Fibroblast of lung (primary cell): ENCODE measurements at regions not wholly inside any gene's neighbourhood (a gene's known extent, or its start where the extent isn't known, plus 50 kb on each side); places are given as distances from the start of the nearest gene placed in this dataset.

Experiments used
- DNase-seq, 2 donors: peaks; one replicate each; pipeline versions ENCODE4 v3.0.0 to v3.0.0-alpha.2; 2010; ENCODE audit warnings: low read depth in 2 of 2
- H2AFZ ChIP-seq: 2 replicates; pipeline ENCODE4 v1.5.1; 2012; ENCODE audit warnings: low read length, control low read depth, inconsistent platforms
- H3K27ac ChIP-seq: 2 replicates; pipeline ENCODE4 v1.5.1; 2011; ENCODE audit warnings: low read length, control low read depth; ENCODE audit not compliant: insufficient read depth
- H3K27me3 ChIP-seq: 2 replicates; pipeline ENCODE4 v1.5.1; 2011; ENCODE audit warnings: mild to moderate bottlenecking, low read length; ENCODE audit not compliant: control insufficient read depth, insufficient read depth
- H3K36me3 ChIP-seq: 2 replicates; pipeline ENCODE4 v1.5.1; 2011; ENCODE audit warnings: low read length; ENCODE audit not compliant: control insufficient read depth, insufficient read depth
- H3K4me1 ChIP-seq: 2 replicates; pipeline ENCODE4 v1.5.1; 2011; ENCODE audit warnings: low read length; ENCODE audit not compliant: control insufficient read depth, insufficient read depth; ENCODE audit errors: extremely low read depth
- H3K4me2 ChIP-seq: 2 replicates; pipeline ENCODE4 v1.5.1; 2011; ENCODE audit warnings: low read length, control low read depth; ENCODE audit not compliant: insufficient read depth; ENCODE audit errors: extremely low read depth
- H3K4me3 ChIP-seq, 4 experiments: fragments of 200-600 bp in 1 of 4; sonication (generic) in 1 of 4; replicated peaks in 1 of 4; 2 replicates each; pipeline ENCODE4 v1.5.1; 2011 to 2016; ENCODE audit warnings: low read length in 4 of 4, low read depth in 3 of 4, mild to moderate bottlenecking in 3 of 4, control low read depth in 2 of 4, inconsistent platforms in 1 of 4, mixed read lengths in 1 of 4; ENCODE audit not compliant: insufficient read depth in 1 of 4; ENCODE audit errors: control extremely low read depth in 1 of 4
- H3K79me2 ChIP-seq: 2 replicates; pipeline ENCODE4 v1.5.1; 2012; ENCODE audit warnings: mild to moderate bottlenecking, low read length, inconsistent platforms; ENCODE audit not compliant: control insufficient read depth, insufficient read depth
- H3K9ac ChIP-seq: 2 replicates; pipeline ENCODE4 v1.5.1; 2011; ENCODE audit warnings: mild to moderate bottlenecking, low read length, control low read depth; ENCODE audit not compliant: insufficient read depth
- H3K9me3 ChIP-seq: 2 replicates; pipeline ENCODE4 v1.5.1; 2012; ENCODE audit warnings: low read depth, low read length; ENCODE audit not compliant: control insufficient read depth, insufficient read depth
- H4K20me1 ChIP-seq: 2 replicates; pipeline ENCODE4 v1.5.1; 2011; ENCODE audit warnings: low read length; ENCODE audit not compliant: control insufficient read depth, insufficient read depth; ENCODE audit errors: extremely low read depth
- EZH2 ChIP-seq: IDR thresholded peaks from 2 replicates; pipeline ENCODE4 v1.5.1; 2012; ENCODE audit warnings: low read length, control low read depth, mild to moderate bottlenecking; ENCODE audit errors: missing control alignments
- TF ChIP-seq, protein P1 (sequence below), 2 donors: IDR thresholded peaks in 1 of 2; conservative IDR thresholded peaks in 1 of 2; 1 replicate in 1 of 2; 2 replicates in 1 of 2; pipeline ENCODE4 v1.5.1; 2011 to 2012; ENCODE audit warnings: low read length in 2 of 2, control low read depth in 1 of 2, inconsistent platforms in 1 of 2, low read depth in 1 of 2, mild to moderate bottlenecking in 1 of 2

DNA sequence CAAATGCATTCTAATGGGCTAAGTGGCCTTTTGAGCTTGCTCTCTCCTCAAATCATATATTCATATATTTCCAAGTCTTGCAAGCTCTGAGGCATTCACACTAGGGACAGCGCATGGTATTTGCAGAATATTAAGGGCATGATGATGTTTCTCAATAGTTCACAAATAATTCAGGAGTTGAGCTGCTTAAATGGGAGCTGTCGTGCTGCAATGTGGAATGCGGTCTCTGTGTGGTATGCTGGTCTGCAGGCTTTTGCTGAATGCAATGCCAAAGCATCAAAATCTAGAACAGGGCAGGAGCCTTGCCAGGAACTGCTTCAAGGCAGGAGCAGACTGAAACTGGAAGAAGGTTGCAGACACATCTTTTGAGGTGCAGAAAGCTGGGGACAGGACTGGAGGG, 1060.0 kb downstream of the TBC1D22A start:
- no peak overlapping the region for H3K4me2 ChIP-seq
- no peak overlapping the region for H3K4me3 ChIP-seq
- no peak overlapping the region for H3K9ac ChIP-seq
- no peaks in the 10 kb centered on the region for H3K79me2 ChIP-seq
- no peaks in the 10 kb centered on the region for H3K36me3 ChIP-seq
- H3K27me3 ChIP-seq: no peaks in the 10 kb centered on the region
- H4K20me1 ChIP-seq: no peaks in the 10 kb centered on the region
- H3K27ac ChIP-seq: no peak overlapping the region
- H2AFZ ChIP-seq: no peak overlapping the region
- no peaks in the 10 kb centered on the region for H3K4me1 ChIP-seq
- no peak for DNase-seq
- no peak for TF ChIP-seq EZH2
- TF ChIP-seq, protein P1, sequence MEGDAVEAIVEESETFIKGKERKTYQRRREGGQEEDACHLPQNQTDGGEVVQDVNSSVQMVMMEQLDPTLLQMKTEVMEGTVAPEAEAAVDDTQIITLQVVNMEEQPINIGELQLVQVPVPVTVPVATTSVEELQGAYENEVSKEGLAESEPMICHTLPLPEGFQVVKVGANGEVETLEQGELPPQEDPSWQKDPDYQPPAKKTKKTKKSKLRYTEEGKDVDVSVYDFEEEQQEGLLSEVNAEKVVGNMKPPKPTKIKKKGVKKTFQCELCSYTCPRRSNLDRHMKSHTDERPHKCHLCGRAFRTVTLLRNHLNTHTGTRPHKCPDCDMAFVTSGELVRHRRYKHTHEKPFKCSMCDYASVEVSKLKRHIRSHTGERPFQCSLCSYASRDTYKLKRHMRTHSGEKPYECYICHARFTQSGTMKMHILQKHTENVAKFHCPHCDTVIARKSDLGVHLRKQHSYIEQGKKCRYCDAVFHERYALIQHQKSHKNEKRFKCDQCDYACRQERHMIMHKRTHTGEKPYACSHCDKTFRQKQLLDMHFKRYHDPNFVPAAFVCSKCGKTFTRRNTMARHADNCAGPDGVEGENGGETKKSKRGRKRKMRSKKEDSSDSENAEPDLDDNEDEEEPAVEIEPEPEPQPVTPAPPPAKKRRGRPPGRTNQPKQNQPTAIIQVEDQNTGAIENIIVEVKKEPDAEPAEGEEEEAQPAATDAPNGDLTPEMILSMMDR (conservative IDR thresholded peaks at IDR 0.05 in 1 of 2, IDR thresholded peaks at IDR 0.05 in 1 of 2; ENCODE audit: low read depth in 1 of 2, low read length in 2 of 2): no peak
- H3K9me3 ChIP-seq: no peaks in the 10 kb centered on the region

DNA sequence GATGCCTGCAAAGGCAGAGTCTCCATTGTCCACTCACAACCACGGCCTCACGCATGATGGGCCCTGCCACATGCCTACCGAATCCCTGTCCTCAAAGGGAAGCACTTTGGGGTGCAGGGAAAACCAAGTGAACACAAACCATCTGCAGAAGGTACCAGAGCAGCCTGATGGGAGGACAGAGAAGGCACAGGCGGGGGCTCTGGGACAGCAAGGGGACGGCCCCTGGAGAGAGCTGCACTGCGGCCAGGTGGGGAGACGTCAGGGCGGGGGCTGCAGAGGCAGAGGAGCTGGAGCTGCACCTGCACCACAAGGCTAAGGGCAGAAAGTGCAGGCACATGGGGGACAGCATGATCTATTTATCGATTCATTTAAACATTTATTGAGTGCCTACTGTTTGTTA, 1056.0 kb downstream of the TBC1D22A start:
- Histone ChIP-seq H3K9me3 (no peaks in the 10 kb centered on the region), H3K79me2 (no peaks in the 10 kb centered on the region), H3K27ac (no peak overlapping the region), H3K27me3 (no peaks in the 10 kb centered on the region), H4K20me1 (no peaks in the 10 kb centered on the region), H3K4me2 (no peak overlapping the region), H3K9ac (no peak overlapping the region), H3K36me3 (no peaks in the 10 kb centered on the region), H3K4me3 (no peak overlapping the region), H3K4me1 (no peaks in the 10 kb centered on the region), H2AFZ (no peak overlapping the region)
- DNase-seq: no peak
- TF ChIP-seq, protein P1 (conservative IDR thresholded peaks at IDR 0.05 in 1 of 2, IDR thresholded peaks at IDR 0.05 in 1 of 2; ENCODE audit: low read depth in 1 of 2, low read length in 2 of 2): no peak
- no peak for TF ChIP-seq EZH2

DNA sequence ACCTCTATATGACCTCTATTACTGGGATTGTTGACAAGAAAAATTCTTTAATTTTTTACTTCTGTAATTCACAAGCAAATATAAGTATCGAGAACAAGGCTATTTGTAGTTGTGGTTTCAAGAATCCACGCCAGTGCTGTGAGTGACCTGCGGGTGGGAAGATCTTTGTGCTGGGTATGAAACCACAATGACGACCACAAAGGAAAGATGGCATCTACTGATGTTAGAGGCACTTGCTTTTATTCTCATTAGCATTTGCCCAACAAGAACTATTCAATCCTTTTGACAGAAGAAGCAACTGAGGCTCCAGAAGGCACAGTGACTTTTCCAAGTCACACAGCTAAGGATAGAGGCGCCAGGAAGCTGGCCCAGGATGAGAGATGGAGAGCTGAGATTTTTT, 1054.9 kb downstream of the TBC1D22A start:
- H3K79me2 ChIP-seq: no peaks in the 10 kb centered on the region
- TF ChIP-seq, protein P1 (conservative IDR thresholded peaks at IDR 0.05 in 1 of 2, IDR thresholded peaks at IDR 0.05 in 1 of 2; ENCODE audit: low read depth in 1 of 2, low read length in 2 of 2): no peak
- no peak for TF ChIP-seq EZH2
- H3K9me3 ChIP-seq: no peaks in the 10 kb centered on the region
- no peak for DNase-seq
- no peak overlapping the region for H3K4me3 ChIP-seq
- H3K27me3 ChIP-seq: no peaks in the 10 kb centered on the region
- H3K4me1 ChIP-seq: no peaks in the 10 kb centered on the region
- H2AFZ ChIP-seq: no peak overlapping the region
- H4K20me1 ChIP-seq: no peaks in the 10 kb centered on the region
- no peak overlapping the region for H3K4me2 ChIP-seq
- H3K27ac ChIP-seq: no peak overlapping the region
- H3K36me3 ChIP-seq: no peaks in the 10 kb centered on the region
- H3K9ac ChIP-seq: no peak overlapping the region
